T-cell (primary cell): ENCODE measurements at regions not wholly inside any gene's neighbourhood (a gene's known extent, or its start where the extent isn't known, plus 50 kb on each side); places are given as distances from the start of the nearest gene placed in this dataset.

Experiments used
- ATAC-seq, 4 experiments: fragments of 200-7000 bp in 3 of 4; fragments of 150-1000 bp in 1 of 4; cut with Tn5 transposase; replicated peaks in 1 of 4; 1 replicate in 3 of 4; 2 replicates in 1 of 4; pipeline ENCODE4 v1.10.0; 2021; ENCODE audit warnings: moderate library complexity in 3 of 4, mild to moderate bottlenecking in 2 of 4, moderate number of reproducible peaks in 1 of 4
- CTCF ChIA-PET, 2 donors: fragments of 300-600 bp; sonication (Branson Sonifier 250); formaldehyde crosslinking; loops; one replicate each; lab custom pipeline; 2022; ENCODE audit warnings: antibody characterized with exemption in 2 of 2; lab: Charles Lee
- POLR2A ChIA-PET, 2 donors: fragments of 300-600 bp; sonication (Branson Sonifier 250); formaldehyde crosslinking; loops; one replicate each; lab custom pipeline; 2022; ENCODE audit warnings: antibody characterized with exemption in 2 of 2; lab: Charles Lee
- DNase-seq, 35 experiments: peaks; one replicate each; pipeline versions ENCODE4 v3.0.0 to v3.0.0-alpha.2; 2013 to 2023
- H3K27ac ChIP-seq: one replicate; pipeline ENCODE4 v1.5.1; 2013; ENCODE audit warnings: low read length
- H3K27me3 ChIP-seq, 2 experiments: replicated peaks in 1 of 2; 1 replicate in 1 of 2; 2 replicates in 1 of 2; pipeline versions ENCODE4 v1.6.1 to v1.7.0; 2013; ENCODE audit warnings: low read length in 1 of 2, mixed read lengths in 1 of 2; ENCODE audit not compliant: control insufficient read depth in 2 of 2, insufficient read depth in 2 of 2; ENCODE audit errors: extremely low read depth in 1 of 2
- H3K36me3 ChIP-seq, 2 donors: 1 replicate in 1 of 2; 2 replicates in 1 of 2; pipeline versions ENCODE4 v1.6.1 to v1.7.0; 2013; ENCODE audit warnings: low read length in 1 of 2; ENCODE audit not compliant: control insufficient read depth in 2 of 2, insufficient read depth in 1 of 2; ENCODE audit errors: extremely low read depth in 1 of 2
- H3K4me1 ChIP-seq, 2 experiments: 1 replicate in 1 of 2; 2 replicates in 1 of 2; pipeline versions ENCODE4 v1.6.1 to v1.7.0; 2013; ENCODE audit warnings: low read length in 2 of 2, mixed read lengths in 1 of 2; ENCODE audit not compliant: insufficient read depth in 2 of 2, control insufficient read depth in 1 of 2; ENCODE audit errors: extremely low read depth in 1 of 2
- H3K4me3 ChIP-seq, 2 donors: 1 replicate in 1 of 2; 2 replicates in 1 of 2; pipeline versions ENCODE4 v1.5.1 to v1.7.0; 2013; ENCODE audit warnings: mild to moderate bottlenecking in 2 of 2, low read length in 1 of 2, moderate library complexity in 1 of 2; ENCODE audit not compliant: control insufficient read depth in 1 of 2; ENCODE audit errors: extremely low read depth in 1 of 2
- H3K9me3 ChIP-seq: 2 replicates; pipeline ENCODE4 v1.7.0; 2013
- H3K27ac Mint-ChIP-seq, 2 donors: one replicate each; pipeline ENCODE4 v1.8.0; 2020 to 2021; ENCODE audit warnings: mild to moderate bottlenecking in 2 of 2, mixed read lengths in 2 of 2
- H3K27me3 Mint-ChIP-seq, 2 donors: one replicate each; pipeline ENCODE4 v1.8.0; 2021 to 2022; ENCODE audit warnings: mixed read lengths in 2 of 2
- H3K36me3 Mint-ChIP-seq: one replicate; pipeline ENCODE4 v1.8.0; 2021; ENCODE audit warnings: mixed read lengths
- H3K4me1 Mint-ChIP-seq, 3 donors: one replicate each; pipeline ENCODE4 v1.8.0; 2020 to 2022; ENCODE audit warnings: mixed read lengths in 3 of 3, mild to moderate bottlenecking in 1 of 3
- H3K4me3 Mint-ChIP-seq, 3 donors: one replicate each; pipeline ENCODE4 v1.8.0; 2020 to 2022; ENCODE audit warnings: mild to moderate bottlenecking in 3 of 3, mixed read lengths in 3 of 3, moderate library complexity in 3 of 3
- H3K9me3 Mint-ChIP-seq, 3 donors: one replicate each; pipeline ENCODE4 v1.8.0; 2020 to 2022; ENCODE audit warnings: mixed read lengths in 3 of 3
- WGBS: methylation state at CpG from one replicate; pipeline ENCODE4 v1.1.5; 2013; ENCODE audit warnings: missing lambda C conversion rate; ENCODE audit not compliant: insufficient coverage; 5-methylcytosine and 5-hydroxymethylcytosine counted together

GRCh38 chr5:166428264-166428803, 1863.1 kb upstream of the WWC1 start:
- DNase-seq (no peak), ATAC-seq (no peak)
- Mint-ChIP-seq H3K4me3 (no peak overlapping the region), H3K36me3 (no peaks in the 10 kb centered on the region), H3K4me1 (no peaks in the 10 kb centered on the region), H3K27ac (no peak overlapping the region), H3K9me3 (peaks cover 20 to 33% (median 28%) of the 10 kb centered on the region in 3 donors), H3K27me3 (no peaks in the 10 kb centered on the region)
- Histone ChIP-seq H3K27ac (no peak overlapping the region), H3K4me1 (no peaks in the 10 kb centered on the region), H3K9me3 (no peaks in the 10 kb centered on the region), H3K36me3 (no peaks in the 10 kb centered on the region), H3K27me3 (no peaks in the 10 kb centered on the region), H3K4me3 (no peak overlapping the region)
- CTCF ChIA-PET, result interaction anchor here in 1 of 2 donors (0.6 kb wide), 1 partner anchor 548 kb away, joined by 3 read pairs; no protein-coding TSS in a partner anchor
- POLR2A ChIA-PET, result no interaction called here
- no CpG with 5 or more reads among the region's 2 CpGs for WGBS

- no peak overlapping the region for H3K27ac ChIP-seq
- Mint-ChIP-seq H3K4me3 (no peak overlapping the region), H3K36me3 (no peaks in the 10 kb centered on the region), H3K4me1 (no peaks in the 10 kb centered on the region), H3K27ac (no peak overlapping the region), H3K9me3 (peaks cover 25 to 36% (median 26%) of the 10 kb centered on the region in 3 donors), H3K27me3 (no peaks in the 10 kb centered on the region)
- ATAC-seq, result no peak
- H3K27me3 ChIP-seq, result no peaks in the 10 kb centered on the region
- ChIA-PET POLR2A (no interaction called here), CTCF (no interaction called here)
- DNase-seq, result no peak
- WGBS, result 9% methylated on average over 2 of the region's 5 CpGs
- no peaks in the 10 kb centered on the region for H3K36me3 ChIP-seq
- H3K4me3 ChIP-seq, result no peak overlapping the region
- H3K9me3 ChIP-seq, result no peaks in the 10 kb centered on the region
- H3K4me1 ChIP-seq, result no peaks in the 10 kb centered on the region
Observed at GRCh38 chr5:166430491-166431319, 1860.7 kb upstream of the WWC1 start.

GRCh38 chr5:166431456-166431855, 1860.0 kb upstream of the WWC1 start:
- H3K9me3 ChIP-seq, result no peaks in the 10 kb centered on the region
- Mint-ChIP-seq H3K4me1 (no peaks in the 10 kb centered on the region), H3K4me3 (no peak overlapping the region), H3K36me3 (no peaks in the 10 kb centered on the region), H3K27ac (no peak overlapping the region), H3K9me3 (peaks cover 25 to 36% (median 25%) of the 10 kb centered on the region in 3 donors), H3K27me3 (no peaks in the 10 kb centered on the region)
- H3K27me3 ChIP-seq, result no peaks in the 10 kb centered on the region
- H3K27ac ChIP-seq, result no peak overlapping the region
- no peaks in the 10 kb centered on the region for H3K4me1 ChIP-seq
- no peak overlapping the region for H3K4me3 ChIP-seq
- DNase-seq, result no peak
- CTCF ChIA-PET, result no interaction called here
- no peak for ATAC-seq
- H3K36me3 ChIP-seq, result no peaks in the 10 kb centered on the region
- 0% methylated on average over 1 of the region's 4 CpGs for WGBS
- POLR2A ChIA-PET, result no interaction called here

GRCh38 chr5:166433679-166434078, 1857.8 kb upstream of the WWC1 start:
- ChIA-PET POLR2A (no interaction called here), CTCF (no interaction called here)
- no peak overlapping the region for H3K4me3 ChIP-seq
- Mint-ChIP-seq H3K27ac (no peak overlapping the region), H3K4me1 (no peaks in the 10 kb centered on the region), H3K36me3 (no peaks in the 10 kb centered on the region), H3K27me3 (no peaks in the 10 kb centered on the region), H3K9me3 (peaks cover 19 to 31% (median 20%) of the 10 kb centered on the region in 3 donors), H3K4me3 (no peak overlapping the region)
- H3K36me3 ChIP-seq, result no peaks in the 10 kb centered on the region
- H3K27ac ChIP-seq, result no peak overlapping the region
- H3K4me1 ChIP-seq, result no peaks in the 10 kb centered on the region
- DNase-seq (no peak), ATAC-seq (no peak)
- WGBS, result 69% methylated on average over 2 of the region's 5 CpGs
- no peaks in the 10 kb centered on the region for H3K27me3 ChIP-seq
- H3K9me3 ChIP-seq, result no peaks in the 10 kb centered on the region

- Mint-ChIP-seq H3K4me1 (no peaks in the 10 kb centered on the region), H3K4me3 (no peak overlapping the region), H3K36me3 (no peaks in the 10 kb centered on the region), H3K27me3 (no peaks in the 10 kb centered on the region), H3K27ac (no peak overlapping the region), H3K9me3 (peaks cover 9 to 19% (median 16%) of the 10 kb centered on the region in 3 donors)
- H3K27me3 ChIP-seq, result no peaks in the 10 kb centered on the region
- ChIA-PET CTCF (no interaction called here), POLR2A (no interaction called here)
- H3K27ac ChIP-seq, result no peak overlapping the region
- H3K36me3 ChIP-seq, result no peaks in the 10 kb centered on the region
- H3K9me3 ChIP-seq, result no peaks in the 10 kb centered on the region
- ATAC-seq (no peak), DNase-seq (no peak)
- no peaks in the 10 kb centered on the region for H3K4me1 ChIP-seq
- no peak overlapping the region for H3K4me3 ChIP-seq
- WGBS, result no CpG with 5 or more reads among the region's 3 CpGs
Observed at GRCh38 chr5:166436872-166437271, 1854.6 kb upstream of the WWC1 start.

GRCh38 chr5:166486348-166486747, 1805.1 kb upstream of the WWC1 start:
- Histone ChIP-seq H3K27me3 (no peaks in the 10 kb centered on the region), H3K4me1 (no peaks in the 10 kb centered on the region), H3K9me3 (no peaks in the 10 kb centered on the region), H3K36me3 (no peaks in the 10 kb centered on the region), H3K4me3 (no peak overlapping the region), H3K27ac (no peak overlapping the region)
- Mint-ChIP-seq H3K9me3 (peaks cover 16 to 44% (median 19%) of the 10 kb centered on the region in 3 donors), H3K36me3 (no peaks in the 10 kb centered on the region), H3K27me3 (no peaks in the 10 kb centered on the region), H3K4me3 (no peak overlapping the region), H3K27ac (no peak overlapping the region), H3K4me1 (no peaks in the 10 kb centered on the region)
- no CpG with 5 or more reads among the region's 3 CpGs for WGBS
- ChIA-PET CTCF (interaction anchor here in 1 of 2 donors (0.6 kb wide), 1 partner anchor 1734 kb away, joined by 11 read pairs; no protein-coding TSS in a partner anchor), POLR2A (no interaction called here)
- DNase-seq (no peak), ATAC-seq (no peak)
